ENCODE measurements at regions not wholly inside any gene's neighbourhood (a gene's known extent, or its start where the extent isn't known, plus 50 kb on each side); places are given as distances from the start of the nearest gene placed in this dataset.
"Not testable (repeated sequence)": the region's sequence is repeated elsewhere in the genome, so short reads cannot be mapped to it uniquely, and the experiment has no call there.

DNA sequence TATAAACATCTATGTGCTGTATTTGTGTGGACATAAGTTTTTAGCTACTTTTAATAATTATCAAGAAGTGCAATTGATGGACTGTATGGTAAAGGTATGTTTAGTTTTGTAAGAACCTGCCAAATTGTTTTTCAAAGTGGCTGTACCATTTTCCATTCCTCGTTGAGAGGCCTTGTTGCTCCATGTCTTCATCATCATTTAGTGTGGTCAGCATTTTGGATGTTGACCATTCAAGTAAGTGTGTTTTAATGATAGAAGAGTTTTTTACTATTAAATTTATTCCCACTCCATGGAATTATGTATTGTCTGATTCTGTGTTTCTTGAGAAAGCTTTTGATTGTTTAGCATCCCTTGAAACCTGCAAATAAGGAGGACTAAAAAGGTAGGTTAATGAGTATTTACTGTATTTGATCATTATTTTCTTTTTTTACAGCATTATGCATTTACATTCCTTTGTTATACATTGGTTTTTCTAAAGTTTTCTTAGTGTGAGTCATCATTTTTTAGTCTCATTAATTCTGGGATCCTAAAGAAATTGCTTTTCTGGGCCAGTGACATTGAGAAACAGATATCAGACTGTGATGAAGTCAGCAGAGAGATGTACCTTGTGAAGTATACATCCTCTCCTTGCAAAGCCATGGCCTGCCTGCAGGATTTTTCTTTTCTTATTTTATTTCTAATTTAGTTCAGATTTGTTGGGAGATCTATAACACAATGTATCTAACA lies 312.8 kb upstream of the PTCHD4 start:
- no peak overlapping the region for H3K4me3 ChIP-seq (ENCODE audit: low read length)
- no peak for DNase-seq (ENCODE audit: low read depth, low spot score)

DNA sequence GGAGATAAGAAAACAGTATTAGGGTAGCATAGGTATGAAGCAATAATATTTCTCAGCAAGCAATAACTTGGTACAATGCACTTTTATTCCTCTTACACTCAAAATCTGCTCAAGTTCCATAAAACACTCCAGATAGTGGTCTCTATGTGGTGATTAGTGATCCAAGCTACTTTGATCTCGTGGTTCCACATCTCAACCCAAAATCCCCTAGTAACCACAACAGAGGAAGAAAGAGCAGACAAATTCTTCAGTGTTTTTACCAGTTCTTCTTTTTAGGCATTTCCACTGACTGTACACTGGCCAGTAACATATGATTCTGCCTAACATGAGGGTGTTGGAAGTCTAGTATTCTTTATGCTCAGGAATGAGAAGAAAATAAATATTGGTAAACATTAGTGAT lies 309.0 kb upstream of the PTCHD4 start:
- DNase-seq (ENCODE audit: low read depth, low spot score), result peak; percentile 29
- H3K4me3 ChIP-seq (ENCODE audit: low read length), result no peak overlapping the region

DNA sequence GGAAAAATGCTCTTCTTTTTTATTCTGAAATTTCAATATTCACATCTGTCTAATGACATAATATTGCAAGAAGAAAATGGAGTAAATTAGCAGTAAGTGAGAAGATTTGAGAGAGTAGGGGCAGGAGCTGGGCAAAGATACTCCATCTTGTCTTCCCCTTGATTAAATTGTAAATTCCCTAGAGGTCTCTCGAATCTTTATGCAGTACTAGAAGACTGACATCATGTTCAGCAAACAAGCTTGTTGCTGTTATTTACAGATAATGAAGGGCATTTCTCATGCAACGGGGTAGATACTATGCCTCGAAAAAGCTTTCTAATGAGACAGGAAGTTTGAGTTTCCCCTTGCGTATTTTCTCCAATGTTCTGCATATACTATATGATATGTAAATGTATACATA lies 306.9 kb upstream of the PTCHD4 start:
- no peak overlapping the region for H3K4me3 ChIP-seq (ENCODE audit: low read length)
- DNase-seq (ENCODE audit: low read depth, low spot score), result no peak

DNA sequence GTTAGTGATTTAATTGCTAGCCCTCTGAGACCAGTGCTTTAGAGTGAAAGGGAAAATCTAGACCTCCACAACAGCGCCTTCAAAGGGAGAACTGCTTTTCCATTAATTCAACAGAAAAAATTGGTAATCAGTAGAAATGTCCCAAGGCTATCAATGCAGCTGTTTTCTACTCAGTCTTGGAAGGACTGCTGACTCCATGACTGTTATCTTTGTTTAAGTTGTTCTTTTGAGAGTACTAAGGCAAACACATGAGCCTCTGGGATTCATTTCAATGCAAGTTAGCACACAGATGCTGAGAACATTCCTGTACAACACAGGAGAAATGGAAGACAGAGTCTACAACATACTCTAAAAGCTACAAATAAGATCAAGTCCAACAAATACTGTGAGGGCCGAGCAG lies 301.7 kb upstream of the PTCHD4 start:
- DNase-seq (ENCODE audit: low read depth, low spot score), result no peak
- H3K4me3 ChIP-seq (ENCODE audit: low read length), result no peak overlapping the region

DNA sequence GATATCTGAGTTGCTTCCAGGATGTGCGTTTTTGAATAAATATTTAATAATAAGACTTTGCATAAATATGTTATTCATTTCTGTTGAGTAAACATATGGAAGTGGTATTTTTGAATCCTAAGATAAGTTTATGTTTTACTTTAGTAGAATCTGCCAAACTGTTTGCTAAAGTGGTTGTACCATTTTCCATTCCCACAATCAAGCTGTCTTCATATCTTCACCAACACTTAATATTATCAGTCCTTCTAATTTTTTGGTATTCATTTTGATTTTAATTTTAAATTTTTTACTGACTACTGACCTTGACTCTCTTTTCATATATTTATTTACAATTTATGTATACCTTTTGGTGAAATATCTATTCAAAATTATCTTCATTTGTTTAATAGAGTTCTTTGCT lies 293.9 kb upstream of the PTCHD4 start:
- DNase-seq (ENCODE audit: low read depth, low spot score), result no peak
- H3K4me3 ChIP-seq (ENCODE audit: low read length), result no peak overlapping the region

DNA sequence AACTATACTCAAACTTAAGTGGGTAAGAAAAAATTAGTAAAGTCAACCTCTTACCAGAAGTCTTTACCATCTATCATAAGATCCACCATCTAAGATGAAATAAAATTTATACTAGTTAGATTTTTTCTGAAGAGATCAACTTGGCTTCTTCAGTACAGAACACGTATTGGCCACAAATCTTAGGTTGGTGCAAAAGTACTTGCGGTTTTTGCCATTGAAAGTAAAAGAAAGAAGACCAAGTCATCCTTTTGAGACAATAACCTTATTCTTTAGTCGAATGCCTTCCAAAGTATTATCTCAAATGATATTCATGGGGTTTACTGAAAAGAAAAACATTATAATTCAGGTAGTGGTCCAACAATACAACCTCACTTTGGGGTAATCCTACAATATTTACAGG lies 292.6 kb upstream of the PTCHD4 start:
- no peak overlapping the region for H3K4me3 ChIP-seq (ENCODE audit: low read length)
- DNase-seq (ENCODE audit: low read depth, low spot score), result no peak

DNA sequence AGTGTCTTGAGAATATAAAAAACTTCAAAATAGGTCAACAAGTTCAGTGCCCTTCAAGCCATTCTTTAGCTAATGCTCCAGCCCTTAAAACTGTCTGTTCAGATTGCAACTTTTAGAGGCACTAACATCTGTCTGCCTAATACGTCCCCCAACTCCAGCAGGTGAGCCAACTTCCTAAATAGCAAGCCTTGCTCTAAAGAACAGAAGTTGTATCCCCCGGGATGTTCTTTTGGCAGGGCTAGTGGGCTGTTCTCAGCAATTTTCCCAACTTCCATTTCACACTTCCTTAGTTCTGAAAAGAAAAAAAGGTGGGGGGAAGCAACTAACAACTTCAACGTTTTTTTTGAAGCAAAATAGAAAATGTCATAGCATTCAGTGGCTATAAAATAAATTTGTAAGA lies 290.0 kb upstream of the PTCHD4 start:
- no peak for DNase-seq (ENCODE audit: low read depth, low spot score)
- no peak overlapping the region for H3K4me3 ChIP-seq (ENCODE audit: low read length)

DNA sequence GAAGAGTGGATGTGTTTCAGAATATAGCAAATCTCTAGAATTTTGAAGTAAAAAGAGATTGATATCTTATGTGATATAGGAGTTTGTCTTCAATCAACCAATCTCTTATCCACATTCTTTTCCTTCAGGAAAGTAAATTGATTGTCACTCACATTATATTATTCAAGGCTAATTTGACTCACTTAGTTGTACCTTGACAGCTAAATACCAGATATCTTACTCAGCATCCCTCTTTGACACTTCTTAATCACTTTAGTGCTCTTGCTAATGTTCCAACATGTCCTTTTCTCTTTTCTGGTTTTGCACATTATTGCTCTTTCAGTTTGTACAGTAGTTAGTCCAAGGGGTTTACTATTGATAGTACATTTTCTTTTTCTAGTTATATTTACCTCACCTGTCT lies 286.9 kb upstream of the PTCHD4 start:
- DNase-seq (ENCODE audit: low read depth, low spot score), result no peak
- no peak overlapping the region for H3K4me3 ChIP-seq (ENCODE audit: low read length)

DNA sequence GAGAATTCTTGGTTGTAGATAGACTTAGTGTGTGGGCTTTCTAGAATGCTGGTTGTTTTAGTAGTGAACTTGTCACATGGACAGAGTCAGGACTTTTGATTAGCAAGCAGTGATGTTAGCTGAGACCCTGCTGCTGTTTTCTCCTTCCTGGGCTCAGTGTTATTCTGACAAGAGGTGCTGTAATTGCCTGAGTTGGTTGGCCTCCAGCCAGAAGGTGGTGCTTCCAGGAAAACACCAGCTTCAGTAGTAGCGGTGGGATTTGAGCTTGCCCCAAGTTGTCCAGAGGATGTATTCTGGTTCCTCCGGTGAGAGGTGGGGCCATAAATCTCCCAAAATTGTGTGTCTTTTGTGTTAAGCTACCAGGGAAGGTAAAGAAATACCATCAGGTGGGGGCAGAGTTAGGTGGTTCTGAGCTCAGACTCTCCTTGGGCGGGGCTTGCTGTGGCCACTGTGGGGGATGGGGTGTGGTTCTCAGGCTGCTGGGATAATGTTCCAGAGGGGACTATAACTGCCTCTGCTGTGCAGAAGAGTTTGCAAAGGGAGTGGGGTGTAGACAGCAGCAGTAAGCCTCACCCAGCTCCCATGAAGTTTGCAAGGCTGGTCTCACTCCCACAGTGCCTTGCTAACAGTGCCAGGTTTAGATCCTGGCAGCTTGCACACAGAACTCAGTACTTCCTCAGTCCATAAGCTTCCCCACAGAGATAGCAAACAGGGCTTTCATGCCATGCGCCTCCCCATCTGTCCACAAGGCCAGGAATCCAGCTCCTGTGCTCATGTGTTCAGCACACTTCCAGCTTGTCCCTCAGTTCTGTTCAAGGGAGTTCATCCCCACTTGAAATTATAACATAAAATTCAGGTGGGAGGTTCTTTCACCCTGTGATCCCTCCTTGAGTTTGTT lies 278.4 kb upstream of the PTCHD4 start:
- DNase-seq (ENCODE audit: low read depth, low spot score), result no peak
- no peak overlapping the region for H3K4me3 ChIP-seq (ENCODE audit: low read length)

DNA sequence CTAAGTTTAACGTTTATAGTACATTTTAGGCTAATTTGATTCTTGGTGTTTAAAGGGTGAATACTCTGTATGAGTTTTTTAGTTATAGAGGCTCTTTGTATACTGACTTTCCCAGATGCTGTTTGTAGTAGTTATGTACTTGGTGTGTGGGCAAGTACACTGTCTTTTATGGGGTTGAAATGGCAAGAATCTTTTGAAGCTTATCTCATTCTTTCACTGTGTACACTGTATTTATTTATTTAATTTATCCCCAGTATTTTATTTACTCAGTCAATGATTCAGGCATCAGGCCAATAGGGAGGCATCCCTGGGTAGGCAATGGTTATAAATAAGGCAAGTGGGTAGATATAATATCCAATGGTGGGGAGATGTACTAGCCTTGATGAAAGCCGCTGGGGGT lies 277.0 kb upstream of the PTCHD4 start:
- H3K4me3 ChIP-seq (ENCODE audit: low read length), result no peak overlapping the region
- no peak for DNase-seq (ENCODE audit: low read depth, low spot score)

DNA sequence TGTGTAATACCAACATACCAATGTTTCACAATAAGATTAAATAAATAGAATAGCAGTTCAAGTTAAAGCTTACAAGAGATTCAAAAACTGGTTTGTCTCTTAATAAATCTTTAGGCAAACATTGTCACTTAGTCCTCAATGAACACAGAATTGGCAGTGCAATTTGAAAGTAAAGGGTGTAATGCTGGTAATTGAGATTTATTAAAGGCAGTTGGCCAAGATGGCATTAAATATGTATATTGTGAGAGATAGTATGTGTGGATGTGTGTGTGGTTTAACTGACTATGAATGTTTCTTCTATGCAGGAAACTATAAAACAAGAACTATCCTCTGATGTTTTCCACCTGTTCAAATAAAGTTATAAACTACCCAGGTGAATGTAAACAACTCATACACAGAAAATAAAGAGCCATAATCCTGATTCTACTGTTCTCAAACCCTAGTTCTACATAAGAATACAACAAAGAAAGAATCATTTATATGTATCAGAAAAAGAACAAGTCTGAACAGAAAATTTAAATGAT lies 267.9 kb upstream of the PTCHD4 start:
- no peak overlapping the region for H3K4me3 ChIP-seq (ENCODE audit: low read length)
- no peak for DNase-seq (ENCODE audit: low read depth, low spot score)

DNA sequence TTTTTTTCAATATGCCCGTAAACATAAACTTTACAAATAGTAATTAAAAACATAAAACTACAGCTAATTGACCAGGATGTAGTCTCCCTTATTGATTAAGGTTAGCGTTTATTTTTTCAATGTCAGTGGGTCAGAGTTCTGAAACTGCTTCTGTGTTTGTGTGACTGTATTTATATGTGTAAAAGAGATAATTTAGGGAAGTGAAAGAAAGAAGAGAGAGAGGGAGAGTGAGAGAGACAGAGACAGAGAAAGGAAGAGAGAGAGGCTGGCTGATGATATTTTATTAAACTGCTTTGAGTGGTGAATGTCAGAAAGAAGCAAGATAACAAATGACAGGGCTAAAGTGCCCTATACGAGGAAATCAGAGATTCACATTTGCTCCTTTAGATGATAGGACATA lies 266.1 kb upstream of the PTCHD4 start:
- no peak for DNase-seq (ENCODE audit: low read depth, low spot score)

DNA sequence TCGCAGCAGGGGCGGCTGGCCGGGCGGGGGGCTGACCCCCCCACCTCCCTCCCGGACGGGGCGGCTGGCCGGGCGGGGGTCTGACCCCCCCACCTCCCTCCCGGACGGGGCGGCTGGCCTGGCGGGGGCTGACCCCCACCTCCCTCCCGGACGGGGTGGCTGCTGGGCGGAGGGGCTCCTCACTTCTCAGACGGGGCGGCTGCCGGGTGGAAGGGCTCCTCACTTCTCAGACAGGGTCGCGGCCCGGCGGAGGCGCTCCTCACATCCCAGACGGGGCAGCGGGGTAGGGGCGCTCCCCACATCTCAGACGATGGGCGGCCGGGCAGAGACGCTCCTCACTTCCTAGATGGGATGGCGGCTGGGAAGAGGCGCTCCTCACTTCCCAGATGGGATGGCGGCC lies 260.2 kb upstream of the PTCHD4 start:
- H3K4me3 ChIP-seq (ENCODE audit: low read length); DNase-seq (ENCODE audit: low read depth, low spot score): not testable (repeated sequence)

More for the DNA sequence above, 266.1 kb upstream of the PTCHD4 start:
- no peak overlapping the region for H3K4me3 ChIP-seq (ENCODE audit: low read length)

DNA sequence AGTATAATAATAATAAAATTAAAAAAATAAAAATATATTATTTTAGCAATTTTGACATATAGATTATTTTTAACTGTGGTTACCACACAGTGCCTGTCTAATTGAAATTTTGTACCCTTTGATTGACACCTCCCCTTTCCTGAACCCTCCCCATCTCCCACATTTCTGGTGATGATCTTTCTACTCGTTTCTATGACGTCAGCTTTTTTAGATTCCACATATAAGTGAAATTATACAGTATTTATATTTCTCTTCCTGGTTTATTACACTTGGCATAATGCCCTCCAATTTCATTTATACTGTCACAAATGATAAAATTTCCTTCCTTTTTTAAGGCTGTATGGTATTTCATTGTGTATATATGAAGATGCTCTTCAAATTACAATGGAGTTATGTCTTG lies 258.1 kb upstream of the PTCHD4 start:
- DNase-seq (ENCODE audit: low read depth, low spot score), result no peak
- no peak overlapping the region for H3K4me3 ChIP-seq (ENCODE audit: low read length)

DNA sequence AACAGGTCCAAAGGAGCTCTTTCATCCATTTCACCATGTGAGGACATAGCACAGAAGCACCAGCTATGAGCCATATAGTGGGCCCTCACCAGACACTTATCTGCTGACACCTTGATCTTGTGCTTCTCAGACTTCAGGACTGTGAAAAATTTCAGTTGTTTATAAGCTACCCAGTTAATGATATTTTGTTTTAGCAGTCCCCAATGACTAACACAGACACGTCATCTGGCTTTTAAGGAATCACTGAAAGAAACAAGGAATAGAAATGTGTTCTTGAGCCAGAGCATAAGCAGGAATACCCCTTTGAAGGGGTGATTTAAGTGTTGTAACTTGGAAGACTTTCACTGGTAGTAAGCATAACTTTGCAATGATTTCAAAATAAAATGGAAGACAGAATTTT lies 214.7 kb upstream of the PTCHD4 start:
- DNase-seq (ENCODE audit: low read depth, low spot score), result no peak
- H3K4me3 ChIP-seq (ENCODE audit: low read length), result no peak overlapping the region

DNA sequence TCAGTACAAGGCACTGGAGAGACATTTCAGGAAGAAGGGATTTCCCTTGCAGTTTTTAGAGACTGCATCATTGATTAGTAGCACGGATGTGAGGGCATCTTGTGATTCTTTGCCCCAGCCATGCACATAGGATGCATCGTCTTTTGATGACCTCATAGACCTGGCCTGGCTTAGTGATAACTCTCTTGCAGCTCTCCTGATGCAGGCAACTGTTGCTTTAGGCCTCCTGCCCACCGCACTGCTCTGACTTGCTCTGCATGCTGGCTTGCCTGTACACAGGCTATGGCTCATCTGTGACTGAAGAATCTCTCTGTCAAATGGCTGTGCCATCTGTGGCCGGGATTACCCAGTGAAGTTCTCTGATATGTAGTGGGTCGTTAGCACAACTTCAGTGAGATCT lies 207.7 kb upstream of the PTCHD4 start:
- DNase-seq (ENCODE audit: low read depth, low spot score), result no peak

DNA sequence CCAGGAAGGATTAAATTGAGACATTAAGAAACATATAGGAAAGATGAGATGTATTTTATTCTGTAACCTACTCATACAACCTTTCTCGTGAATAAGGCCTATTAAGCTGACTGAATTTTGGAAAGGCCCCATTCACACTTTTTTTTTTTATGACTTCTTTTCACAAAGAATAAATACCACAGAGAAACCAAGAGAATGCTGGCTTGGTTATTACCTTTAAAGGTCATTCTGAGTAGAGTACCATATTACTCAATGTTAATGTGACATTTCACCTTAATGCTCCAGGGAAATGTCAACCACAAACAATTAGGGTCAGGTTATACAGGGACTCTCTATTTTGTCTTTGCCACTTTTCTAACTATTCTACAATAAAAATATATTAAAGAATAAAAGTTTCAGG lies 204.9 kb upstream of the PTCHD4 start:
- no peak overlapping the region for H3K4me3 ChIP-seq (ENCODE audit: low read length)
- DNase-seq (ENCODE audit: low read depth, low spot score), result no peak

More for the DNA sequence above, 207.7 kb upstream of the PTCHD4 start:
- no peak overlapping the region for H3K4me3 ChIP-seq (ENCODE audit: low read length)

DNA sequence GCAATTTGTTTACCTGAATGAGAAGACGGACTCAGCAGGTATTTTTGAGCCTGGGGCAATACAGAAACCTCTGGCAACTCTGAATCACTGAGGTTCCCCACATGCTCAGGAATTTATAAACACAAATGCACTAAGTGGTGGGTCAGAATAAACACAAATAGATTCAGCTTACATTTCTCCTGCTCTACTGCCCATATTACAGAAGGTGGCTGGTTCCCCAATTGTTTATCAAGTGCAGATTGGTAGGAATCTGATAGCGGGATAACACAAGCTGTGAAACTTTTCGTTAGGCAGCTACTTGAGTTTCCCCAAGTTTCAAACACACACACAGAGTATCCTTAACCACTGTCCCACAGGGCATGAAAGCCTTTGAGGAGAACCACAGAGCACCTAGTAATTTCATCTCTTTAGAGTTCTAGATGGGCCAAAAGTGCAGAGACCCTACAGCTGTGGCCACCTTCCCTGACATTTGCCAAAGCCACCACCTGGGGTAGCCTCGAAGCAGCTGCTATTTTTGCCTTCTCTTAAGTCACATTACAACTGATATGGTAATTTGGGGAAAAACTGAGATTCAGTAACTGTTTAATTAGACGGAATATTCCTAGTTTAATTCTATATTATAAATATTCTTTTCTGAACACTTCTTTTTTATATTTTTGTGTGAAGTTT lies 204.2 kb upstream of the PTCHD4 start:
- no peak for DNase-seq (ENCODE audit: low read depth, low spot score)
- H3K4me3 ChIP-seq (ENCODE audit: low read length), result no peak overlapping the region

DNA sequence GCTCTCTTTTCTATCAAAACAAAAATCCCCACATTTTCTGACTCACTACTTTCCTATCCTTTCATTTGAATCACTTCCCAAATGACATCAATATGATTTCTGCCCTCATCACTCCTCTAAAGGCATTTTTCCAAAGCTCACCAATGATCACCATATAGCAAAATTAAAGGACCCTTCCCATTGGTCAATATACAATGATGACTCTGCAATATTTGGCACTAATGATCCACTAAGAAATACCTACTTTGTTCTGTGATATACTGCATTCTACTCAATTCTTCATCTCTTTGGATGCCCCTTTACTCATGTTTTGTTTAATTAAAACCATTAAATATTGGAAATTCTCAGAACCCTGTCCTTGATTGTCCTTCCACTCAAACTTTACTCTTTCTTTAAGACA lies 200.3 kb upstream of the PTCHD4 start:
- no peak overlapping the region for H3K4me3 ChIP-seq (ENCODE audit: low read length)
- no peak for DNase-seq (ENCODE audit: low read depth, low spot score)

DNA sequence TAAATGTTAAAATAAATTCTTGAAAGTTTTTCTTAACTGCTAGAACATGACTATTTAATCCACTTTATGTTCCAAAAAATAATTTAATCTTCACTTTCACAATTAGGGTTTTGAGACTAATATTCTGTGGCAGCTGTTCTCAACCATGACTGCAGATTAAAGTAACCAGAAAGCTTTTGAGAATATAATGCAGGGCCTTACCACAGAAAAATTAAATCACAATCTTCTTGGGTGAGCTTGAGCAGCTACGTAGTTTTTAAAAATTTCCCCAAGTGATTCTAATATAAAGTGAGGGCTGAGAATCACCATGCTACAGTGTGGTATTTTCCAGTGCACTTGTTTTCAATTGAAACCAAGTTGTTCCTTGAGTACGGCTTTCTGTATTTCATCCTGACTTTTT lies 196.6 kb upstream of the PTCHD4 start:
- no peak for DNase-seq (ENCODE audit: low read depth, low spot score)
- no peak overlapping the region for H3K4me3 ChIP-seq (ENCODE audit: low read length)

Data from Jurkat, Clone E6-1 (cell line).